HG03095 (cell line): ENCODE measurements at regions not wholly inside any gene's neighbourhood (a gene's known extent, or its start where the extent isn't known, plus 50 kb on each side); places are given as distances from the start of the nearest gene placed in this dataset.

Source experiments
- ATAC-seq: cut with Tn5 transposase; IDR thresholded peaks from one replicate; pipeline ENCODE4 v1.9.1; 2021; ENCODE audit warnings: moderate library complexity; ENCODE audit not compliant: unreplicated experiment

- ATAC-seq = no peak
Observed at GRCh38 chr1:187079330-187079729, 250.6 kb downstream of the PLA2G4A start.

- no peak for ATAC-seq
Observed at GRCh38 chr1:187091666-187092065, 262.9 kb downstream of the PLA2G4A start.

- ATAC-seq = no peak
Observed at GRCh38 chr1:187092104-187092503, 263.4 kb downstream of the PLA2G4A start.

GRCh38 chr1:187096689-187097088 lies 267.9 kb downstream of the PLA2G4A start:
- ATAC-seq = no peak

- ATAC-seq = no peak
Observed at GRCh38 chr1:187110351-187110750, 281.6 kb downstream of the PLA2G4A start.

GRCh38 chr1:187114792-187115191 lies 286.0 kb downstream of the PLA2G4A start:
- ATAC-seq = no peak

- ATAC-seq = no peak
Observed at GRCh38 chr1:187121661-187122060, 292.9 kb downstream of the PLA2G4A start.

GRCh38 chr1:187122566-187122965 lies 293.8 kb downstream of the PLA2G4A start:
- ATAC-seq = no peak

GRCh38 chr1:187129132-187129531 lies 300.4 kb downstream of the PLA2G4A start:
- no peak for ATAC-seq

GRCh38 chr1:187143783-187144182 lies 315.0 kb downstream of the PLA2G4A start:
- no peak for ATAC-seq

- ATAC-seq = no peak
Observed at GRCh38 chr1:187146388-187146787, 317.6 kb downstream of the PLA2G4A start.

- ATAC-seq = no peak
Observed at GRCh38 chr1:187151555-187151954, 322.8 kb downstream of the PLA2G4A start.

- no peak for ATAC-seq
Observed at GRCh38 chr1:187153047-187153446, 324.3 kb downstream of the PLA2G4A start.

- ATAC-seq = no peak
Observed at GRCh38 chr1:187157115-187157514, 328.4 kb downstream of the PLA2G4A start.

- ATAC-seq = no peak
Observed at GRCh38 chr1:187157552-187157951, 328.8 kb downstream of the PLA2G4A start.

GRCh38 chr1:187167555-187167954 lies 338.8 kb downstream of the PLA2G4A start:
- ATAC-seq = no peak

GRCh38 chr1:187168297-187168696 lies 339.5 kb downstream of the PLA2G4A start:
- ATAC-seq = no peak

- no peak for ATAC-seq
Observed at GRCh38 chr1:187185389-187185788, 356.6 kb downstream of the PLA2G4A start.

- ATAC-seq = no peak
Observed at GRCh38 chr1:187197685-187198084, 368.9 kb downstream of the PLA2G4A start.

- ATAC-seq = no peak
Observed at GRCh38 chr1:187203257-187203656, 374.5 kb downstream of the PLA2G4A start.

- ATAC-seq = no peak
Observed at GRCh38 chr1:187212377-187212776, 383.6 kb downstream of the PLA2G4A start.

- no peak for ATAC-seq
Observed at GRCh38 chr1:187226396-187226795, 397.6 kb downstream of the PLA2G4A start.

GRCh38 chr1:187228790-187229189 lies 400.0 kb downstream of the PLA2G4A start:
- no peak for ATAC-seq

- ATAC-seq = no peak
Observed at GRCh38 chr1:187229496-187229895, 400.7 kb downstream of the PLA2G4A start.
